Keratinocyte (primary cell): ENCODE measurements at regions not wholly inside any gene's neighbourhood (a gene's known extent, or its start where the extent isn't known, plus 50 kb on each side); places are given as distances from the start of the nearest gene placed in this dataset.

Experiments
- EZH2 ChIP-seq: IDR thresholded peaks from one replicate; pipeline ENCODE4 v1.6.1; 2012; ENCODE audit warnings: inconsistent platforms, mild to moderate bottlenecking, low read length, moderate library complexity
- TF ChIP-seq, protein P1 (sequence below), 3 experiments: IDR thresholded peaks in 1 of 3; conservative IDR thresholded peaks in 1 of 3; optimal IDR thresholded peaks in 1 of 3; 2 replicates in 2 of 3; 3 replicates in 1 of 3; pipeline versions ENCODE3 to v1.5.1; 2011; ENCODE audit warnings: low read length in 3 of 3, mild to moderate bottlenecking in 3 of 3, moderate library complexity in 2 of 3, control low read depth in 1 of 3, inconsistent platforms in 1 of 3; ENCODE audit not compliant: insufficient read depth in 2 of 3; ENCODE audit errors: extremely low read depth in 1 of 3

DNA sequence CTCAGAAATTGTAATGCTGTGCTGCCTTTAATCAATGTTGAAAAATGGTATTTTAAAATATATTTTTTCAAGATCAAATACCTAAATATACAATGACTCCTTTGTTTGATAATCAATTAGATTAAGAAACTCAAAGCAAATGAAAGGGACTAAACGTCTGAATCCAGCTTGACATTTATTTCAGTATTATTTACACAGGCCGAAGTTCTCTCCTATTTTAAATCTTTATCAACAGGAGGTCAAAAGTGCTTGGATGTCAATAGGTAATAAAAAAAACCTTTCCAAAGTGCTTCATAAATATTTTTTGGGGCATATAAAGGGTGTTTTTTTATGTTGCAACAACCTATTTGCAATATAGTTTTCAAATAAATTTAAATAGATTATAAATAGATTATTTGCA is 1201.7 kb upstream of the SLC39A10 start:
- TF ChIP-seq, protein P1, sequence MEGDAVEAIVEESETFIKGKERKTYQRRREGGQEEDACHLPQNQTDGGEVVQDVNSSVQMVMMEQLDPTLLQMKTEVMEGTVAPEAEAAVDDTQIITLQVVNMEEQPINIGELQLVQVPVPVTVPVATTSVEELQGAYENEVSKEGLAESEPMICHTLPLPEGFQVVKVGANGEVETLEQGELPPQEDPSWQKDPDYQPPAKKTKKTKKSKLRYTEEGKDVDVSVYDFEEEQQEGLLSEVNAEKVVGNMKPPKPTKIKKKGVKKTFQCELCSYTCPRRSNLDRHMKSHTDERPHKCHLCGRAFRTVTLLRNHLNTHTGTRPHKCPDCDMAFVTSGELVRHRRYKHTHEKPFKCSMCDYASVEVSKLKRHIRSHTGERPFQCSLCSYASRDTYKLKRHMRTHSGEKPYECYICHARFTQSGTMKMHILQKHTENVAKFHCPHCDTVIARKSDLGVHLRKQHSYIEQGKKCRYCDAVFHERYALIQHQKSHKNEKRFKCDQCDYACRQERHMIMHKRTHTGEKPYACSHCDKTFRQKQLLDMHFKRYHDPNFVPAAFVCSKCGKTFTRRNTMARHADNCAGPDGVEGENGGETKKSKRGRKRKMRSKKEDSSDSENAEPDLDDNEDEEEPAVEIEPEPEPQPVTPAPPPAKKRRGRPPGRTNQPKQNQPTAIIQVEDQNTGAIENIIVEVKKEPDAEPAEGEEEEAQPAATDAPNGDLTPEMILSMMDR (optimal IDR thresholded peaks at IDR 0.05 in 1 of 3, IDR thresholded peaks at IDR 0.05 in 1 of 3, conservative IDR thresholded peaks at IDR 0.05 in 1 of 3; ENCODE audit: extremely low read depth in 1 of 3, insufficient read depth in 2 of 3, low read length in 3 of 3) = no peak
- TF ChIP-seq EZH2 = no peak
